ENCODE measurements at regions not wholly inside any gene's neighbourhood (a gene's known extent, or its start where the extent isn't known, plus 50 kb on each side); places are given as distances from the start of the nearest gene placed in this dataset.
A peak's percentile ranks its signal among the peaks of the same experiment; 100 is the strongest.

GRCh38 chr6:1527073-1527457 lies 82.7 kb upstream of the FOXC1 start:
- 10 to 40% (median 12%) methylated on average over 1 to 10 of the region's 11 CpGs; no CpG with 5 or more reads in 3 of the 10 experiments for WGBS, 10 experiments
- H3K4me1 ChIP-seq (replicated peaks in 1 of 2) = peaks cover 0 to 13% of the 10 kb centered on the region in 2 donors
- H3K4me3 ChIP-seq = no peak overlapping the region
- in situ Hi-C loops (cut with MboI; ENCODE audit: low pct_unique_long_range_greater_than_20kb in 2 of 9, low sequenced_read_pairs in 9 of 9, unreplicated experiment in 9 of 9) = no loop called here
- ATAC-seq (replicated peaks in 6 of 8) = peak; percentile 79 to 98 (median 94)
- no peak overlapping the region for H3K27ac ChIP-seq

- in situ Hi-C loops (cut with MboI; ENCODE audit: low pct_unique_long_range_greater_than_20kb in 2 of 9, low sequenced_read_pairs in 9 of 9, unreplicated experiment in 9 of 9) = no loop called here
- no peak overlapping the region for H3K4me3 ChIP-seq
- peak in 2 of 8 experiments; percentile 41 to 50 for ATAC-seq (replicated peaks in 6 of 8)
- no peak overlapping the region for H3K27ac ChIP-seq
- H3K4me1 ChIP-seq (replicated peaks in 1 of 2) = no peaks in the 10 kb centered on the region
- WGBS, 10 experiments = 86 to 94% (median 93%) methylated on average over 1 to 4 of the region's 4 CpGs; no CpG with 5 or more reads in 7 of the 10 experiments
Measured at GRCh38 chr6:1535295-1535694, 74.4 kb upstream of the FOXC1 start.

GRCh38 chr6:1536526-1537429 lies 72.9 kb upstream of the FOXC1 start:
- no peak overlapping the region for H3K27ac ChIP-seq
- ATAC-seq (replicated peaks in 6 of 8) = no peak
- WGBS, 10 experiments = 74 to 97% (median 84%) methylated on average over 1 to 10 of the region's 21 CpGs; no CpG with 5 or more reads in 1 of the 10 experiments
- no peak overlapping the region for H3K4me3 ChIP-seq
- in situ Hi-C loops (cut with MboI; ENCODE audit: low pct_unique_long_range_greater_than_20kb in 2 of 9, low sequenced_read_pairs in 9 of 9, unreplicated experiment in 9 of 9) = no loop called here
- no peaks in the 10 kb centered on the region for H3K4me1 ChIP-seq (replicated peaks in 1 of 2)

GRCh38 chr6:1538369-1538768 lies 71.3 kb upstream of the FOXC1 start:
- WGBS, 10 experiments = 47 to 90% (median 72%) methylated on average over 1 to 3 of the region's 5 CpGs; no CpG with 5 or more reads in 4 of the 10 experiments
- Histone ChIP-seq H3K27ac (no peak overlapping the region), H3K4me3 (no peak overlapping the region), H3K4me1 (replicated peaks in 1 of 2) (no peaks in the 10 kb centered on the region)
- in situ Hi-C loops (cut with MboI; ENCODE audit: low pct_unique_long_range_greater_than_20kb in 2 of 9, low sequenced_read_pairs in 9 of 9, unreplicated experiment in 9 of 9) = no loop called here
- ATAC-seq (replicated peaks in 6 of 8) = no peak

GRCh38 chr6:1538810-1539478 lies 70.8 kb upstream of the FOXC1 start:
- Histone ChIP-seq H3K27ac (no peak overlapping the region), H3K4me3 (no peak overlapping the region), H3K4me1 (replicated peaks in 1 of 2) (no peaks in the 10 kb centered on the region)
- 0 to 89% (median 79%) methylated on average over 1 to 14 of the region's 16 CpGs for WGBS, 10 experiments
- ATAC-seq (replicated peaks in 6 of 8) = no peak
- in situ Hi-C loops (cut with MboI; ENCODE audit: low pct_unique_long_range_greater_than_20kb in 2 of 9, low sequenced_read_pairs in 9 of 9, unreplicated experiment in 9 of 9) = no loop called here

GRCh38 chr6:1540864-1541521 lies 68.7 kb upstream of the FOXC1 start:
- H3K4me3 ChIP-seq = no peak overlapping the region
- no peaks in the 10 kb centered on the region for H3K4me1 ChIP-seq (replicated peaks in 1 of 2)
- WGBS, 10 experiments = 50 to 94% (median 54%) methylated on average over 2 to 10 of the region's 11 CpGs; no CpG with 5 or more reads in 1 of the 10 experiments
- ATAC-seq (replicated peaks in 6 of 8) = no peak
- no peak overlapping the region for H3K27ac ChIP-seq
- in situ Hi-C loops (cut with MboI; ENCODE audit: low pct_unique_long_range_greater_than_20kb in 2 of 9, low sequenced_read_pairs in 9 of 9, unreplicated experiment in 9 of 9) = no loop called here

- in situ Hi-C loops (cut with MboI; ENCODE audit: low pct_unique_long_range_greater_than_20kb in 2 of 9, low sequenced_read_pairs in 9 of 9, unreplicated experiment in 9 of 9) = no loop called here
- no peak overlapping the region for H3K4me3 ChIP-seq
Measured at GRCh38 chr6:1542335-1542734, 67.4 kb upstream of the FOXC1 start.

GRCh38 chr6:1542764-1543163 lies 67.0 kb upstream of the FOXC1 start:
- Histone ChIP-seq H3K4me1 (replicated peaks in 1 of 2) (no peaks in the 10 kb centered on the region), H3K27ac (no peak overlapping the region), H3K4me3 (no peak overlapping the region)
- no peak for ATAC-seq (replicated peaks in 6 of 8)
- 36 to 100% (median 83%) methylated on average over 1 to 3 of the region's 3 CpGs; no CpG with 5 or more reads in 2 of the 10 experiments for WGBS, 10 experiments
- in situ Hi-C loops (cut with MboI; ENCODE audit: low pct_unique_long_range_greater_than_20kb in 2 of 9, low sequenced_read_pairs in 9 of 9, unreplicated experiment in 9 of 9) = no loop called here

More at GRCh38 chr6:1542335-1542734, 67.4 kb upstream of the FOXC1 start:
- ATAC-seq (replicated peaks in 6 of 8) = no peak
- no peaks in the 10 kb centered on the region for H3K4me1 ChIP-seq (replicated peaks in 1 of 2)
- no peak overlapping the region for H3K27ac ChIP-seq

GRCh38 chr6:1544000-1544399 lies 65.7 kb upstream of the FOXC1 start:
- in situ Hi-C loops (cut with MboI; ENCODE audit: low pct_unique_long_range_greater_than_20kb in 2 of 9, low sequenced_read_pairs in 9 of 9, unreplicated experiment in 9 of 9) = no loop called here
- Histone ChIP-seq H3K4me1 (replicated peaks in 1 of 2) (no peaks in the 10 kb centered on the region), H3K4me3 (no peak overlapping the region), H3K27ac (no peak overlapping the region)
- ATAC-seq (replicated peaks in 6 of 8) = no peak
- 14 to 83% (median 60%) methylated on average over 1 to 3 of the region's 3 CpGs; no CpG with 5 or more reads in 3 of the 10 experiments for WGBS, 10 experiments

- 0 to 83% (median 60%) methylated on average over 1 to 2 of the region's 2 CpGs; no CpG with 5 or more reads in 5 of the 10 experiments for WGBS, 10 experiments
- H3K27ac ChIP-seq = no peak overlapping the region
- in situ Hi-C loops (cut with MboI; ENCODE audit: low pct_unique_long_range_greater_than_20kb in 2 of 9, low sequenced_read_pairs in 9 of 9, unreplicated experiment in 9 of 9) = no loop called here
- no peaks in the 10 kb centered on the region for H3K4me1 ChIP-seq (replicated peaks in 1 of 2)
- ATAC-seq (replicated peaks in 6 of 8) = no peak
- no peak overlapping the region for H3K4me3 ChIP-seq
Measured at GRCh38 chr6:1544603-1545002, 65.1 kb upstream of the FOXC1 start.

GRCh38 chr6:1545654-1546053 lies 64.1 kb upstream of the FOXC1 start:
- in situ Hi-C loops (cut with MboI; ENCODE audit: low pct_unique_long_range_greater_than_20kb in 2 of 9, low sequenced_read_pairs in 9 of 9, unreplicated experiment in 9 of 9) = no loop called here
- Histone ChIP-seq H3K4me3 (no peak overlapping the region), H3K4me1 (replicated peaks in 1 of 2) (no peaks in the 10 kb centered on the region), H3K27ac (no peak overlapping the region)
- WGBS, 10 experiments = 42 to 100% (median 87%) methylated on average over 1 to 9 of the region's 12 CpGs; no CpG with 5 or more reads in 3 of the 10 experiments
- ATAC-seq (replicated peaks in 6 of 8) = no peak

GRCh38 chr6:1547785-1548184 lies 61.9 kb upstream of the FOXC1 start:
- Histone ChIP-seq H3K27ac (no peak overlapping the region), H3K4me3 (no peak overlapping the region), H3K4me1 (replicated peaks in 1 of 2) (no peaks in the 10 kb centered on the region)
- in situ Hi-C loops (cut with MboI; ENCODE audit: low pct_unique_long_range_greater_than_20kb in 2 of 9, low sequenced_read_pairs in 9 of 9, unreplicated experiment in 9 of 9) = no loop called here
- no peak for ATAC-seq (replicated peaks in 6 of 8)
- 67 to 93% (median 84%) methylated on average over 2 to 8 of the region's 8 CpGs; no CpG with 5 or more reads in 4 of the 10 experiments for WGBS, 10 experiments

- H3K4me3 ChIP-seq = no peak overlapping the region
- no peaks in the 10 kb centered on the region for H3K4me1 ChIP-seq (replicated peaks in 1 of 2)
- peak in 1 of 8 experiments; percentile 38 for ATAC-seq (replicated peaks in 6 of 8)
- H3K27ac ChIP-seq = no peak overlapping the region
- 0 to 100% (median 90%) methylated on average over 1 to 2 of the region's 2 CpGs; no CpG with 5 or more reads in 3 of the 10 experiments for WGBS, 10 experiments
- in situ Hi-C loops (cut with MboI; ENCODE audit: low pct_unique_long_range_greater_than_20kb in 2 of 9, low sequenced_read_pairs in 9 of 9, unreplicated experiment in 9 of 9) = no loop called here
Measured at GRCh38 chr6:1551249-1551648, 58.5 kb upstream of the FOXC1 start.

Measured in motor neuron (in vitro differentiated cells).